ENCODE measurements at regions not wholly inside any gene's neighbourhood (a gene's known extent, or its start where the extent isn't known, plus 50 kb on each side); places are given as distances from the start of the nearest gene placed in this dataset.

DNA sequence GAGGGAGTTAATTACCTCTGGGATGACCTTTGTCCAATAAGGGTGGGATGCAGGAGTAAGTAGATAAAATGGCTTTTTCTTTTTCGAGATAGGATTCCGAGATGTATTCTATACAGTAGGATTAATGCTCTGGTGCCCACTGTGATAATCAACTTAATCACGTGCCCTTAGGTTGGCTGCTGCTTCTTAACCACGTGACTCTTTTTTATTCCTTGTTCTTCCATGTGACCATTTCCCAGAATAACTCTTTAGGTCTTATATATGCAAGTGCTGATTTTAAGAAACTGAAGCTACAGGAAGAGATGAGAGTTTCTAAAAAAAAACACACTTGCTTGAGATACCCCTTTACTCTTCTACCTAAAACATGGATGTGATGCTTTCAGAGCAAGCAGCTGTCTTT, 1628.9 kb downstream of the PCDH7 start:
- Histone ChIP-seq H4K20me1 (ENCODE audit: insufficient read depth, poor library complexity, severe bottlenecking) (no peaks in the 10 kb centered on the region), H2AFZ (no peak overlapping the region), H3K36me3 (replicated peaks; ENCODE audit: insufficient read depth, low read depth) (no peaks in the 10 kb centered on the region), H3K27ac (no peak overlapping the region), H3K9me3 (ENCODE audit: low read depth) (no peaks in the 10 kb centered on the region), H3K4me1 (ENCODE audit: insufficient read depth) (no peaks in the 10 kb centered on the region), H3K4me3 (no peak overlapping the region), H3K9me2 (replicated peaks; ENCODE audit: insufficient read depth) (no peaks in the 10 kb centered on the region), H3K27me3 (no peaks in the 10 kb centered on the region), H3K79me2 (no peaks in the 10 kb centered on the region), H3K4me2 (no peak overlapping the region)
- DNase-seq (ENCODE audit: low spot score), result no peak
- no peak for TF ChIP-seq EZH2 (IDR thresholded peaks at IDR 0.05; ENCODE audit: borderline replicate concordance)
- no peak for TF ChIP-seq CTCF (IDR thresholded peaks at IDR 0.05; ENCODE audit: poor library complexity)
- TF ChIP-seq EZH2phosphoT487 (IDR thresholded peaks at IDR 0.05; ENCODE audit: low read depth, severe bottlenecking, unreplicated experiment), result no peak
- WGBS (ENCODE audit: low lambda C conversion rate, missing lambda C conversion rate), result 90% methylated on average over 4 of the region's 4 CpGs

DNA sequence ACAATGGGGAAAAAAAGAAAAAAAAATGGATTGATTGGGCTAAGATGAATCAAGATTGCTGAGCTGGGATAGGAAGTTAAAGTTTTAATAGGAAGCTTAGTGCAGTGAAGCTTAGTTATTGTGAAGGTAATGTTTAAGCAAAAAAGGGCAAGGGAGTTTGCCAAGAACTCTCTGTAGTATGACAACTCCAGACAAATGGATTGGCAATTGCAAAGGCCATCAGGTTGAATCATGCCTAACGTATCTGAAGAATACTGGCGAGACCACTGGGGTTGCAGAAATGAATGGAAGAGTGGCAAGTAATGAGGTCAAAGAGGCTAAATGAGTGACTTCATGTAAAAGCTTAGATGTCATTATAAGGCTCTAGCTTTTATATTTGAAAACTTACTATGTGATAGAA, 1654.0 kb downstream of the PCDH7 start:
- Histone ChIP-seq H3K36me3 (replicated peaks; ENCODE audit: insufficient read depth, low read depth) (no peaks in the 10 kb centered on the region), H3K27ac (no peak overlapping the region), H3K9me3 (ENCODE audit: low read depth) (no peaks in the 10 kb centered on the region), H3K4me3 (no peak overlapping the region), H4K20me1 (ENCODE audit: insufficient read depth, poor library complexity, severe bottlenecking) (no peaks in the 10 kb centered on the region), H3K27me3 (no peaks in the 10 kb centered on the region), H3K4me1 (ENCODE audit: insufficient read depth) (no peaks in the 10 kb centered on the region), H3K4me2 (no peak overlapping the region), H2AFZ (no peak overlapping the region), H3K79me2 (no peaks in the 10 kb centered on the region), H3K9me2 (replicated peaks; ENCODE audit: insufficient read depth) (no peaks in the 10 kb centered on the region)
- DNase-seq (ENCODE audit: low spot score), result no peak
- TF ChIP-seq EZH2 (IDR thresholded peaks at IDR 0.05; ENCODE audit: borderline replicate concordance), result no peak
- TF ChIP-seq CTCF (IDR thresholded peaks at IDR 0.05; ENCODE audit: poor library complexity), result no peak
- no peak for TF ChIP-seq EZH2phosphoT487 (IDR thresholded peaks at IDR 0.05; ENCODE audit: low read depth, severe bottlenecking, unreplicated experiment)
- 98% methylated on average over 2 of the region's 2 CpGs for WGBS (ENCODE audit: low lambda C conversion rate, missing lambda C conversion rate)

DNA sequence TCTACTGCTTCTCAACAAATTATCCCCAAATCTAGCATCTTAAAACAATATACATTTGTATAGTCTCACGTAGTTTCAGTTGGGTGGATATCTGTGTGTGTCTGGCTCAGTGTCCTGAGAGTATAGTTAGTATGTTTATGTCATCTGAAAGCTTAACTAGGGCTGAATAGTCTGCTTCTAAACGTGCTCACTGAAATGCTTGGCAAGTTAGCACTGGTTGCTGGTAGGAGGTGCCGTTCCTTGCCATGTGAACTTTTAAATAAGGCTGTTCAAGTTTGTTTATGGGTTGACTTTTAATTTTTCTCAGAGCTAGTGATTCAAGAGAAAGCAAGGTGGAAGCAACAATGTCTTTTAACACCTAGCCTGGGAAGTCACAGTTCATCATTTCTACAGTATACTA, 1673.6 kb downstream of the PCDH7 start:
- Histone ChIP-seq H3K9me3 (ENCODE audit: low read depth) (no peaks in the 10 kb centered on the region), H3K79me2 (no peaks in the 10 kb centered on the region), H3K4me1 (ENCODE audit: insufficient read depth) (no peaks in the 10 kb centered on the region), H3K36me3 (replicated peaks; ENCODE audit: insufficient read depth, low read depth) (no peaks in the 10 kb centered on the region), H3K27me3 (no peaks in the 10 kb centered on the region), H3K27ac (no peak overlapping the region), H3K4me3 (no peak overlapping the region), H2AFZ (no peak overlapping the region), H4K20me1 (ENCODE audit: insufficient read depth, poor library complexity, severe bottlenecking) (no peaks in the 10 kb centered on the region), H3K9me2 (replicated peaks; ENCODE audit: insufficient read depth) (no peaks in the 10 kb centered on the region), H3K4me2 (no peak overlapping the region)
- WGBS (ENCODE audit: low lambda C conversion rate, missing lambda C conversion rate), result 58% methylated on average over 3 of the region's 3 CpGs
- DNase-seq (ENCODE audit: low spot score), result no peak
- TF ChIP-seq CTCF (IDR thresholded peaks at IDR 0.05; ENCODE audit: poor library complexity) (no peak), EZH2phosphoT487 (IDR thresholded peaks at IDR 0.05; ENCODE audit: low read depth, severe bottlenecking, unreplicated experiment) (no peak)

DNA sequence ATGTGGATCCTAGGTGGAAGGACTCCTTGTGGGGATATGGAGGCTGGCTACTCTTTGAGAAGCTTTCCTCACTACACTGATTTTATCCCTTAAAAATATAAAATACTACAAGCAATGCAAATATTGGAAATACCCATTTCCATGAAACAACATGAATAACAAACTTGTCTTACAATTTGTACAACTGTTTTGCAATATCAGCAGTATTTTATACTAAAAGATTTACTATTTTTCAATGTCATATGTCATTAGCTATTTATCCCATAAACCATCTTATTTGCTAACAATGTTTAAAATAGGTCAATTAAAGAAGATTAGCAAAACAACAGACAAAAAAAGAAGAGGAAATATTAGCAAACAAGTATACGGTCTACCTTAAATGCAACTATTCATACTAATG, 1674.1 kb downstream of the PCDH7 start:
- no peak overlapping the region for H2AFZ ChIP-seq
- no peaks in the 10 kb centered on the region for H3K27me3 ChIP-seq
- no peak for TF ChIP-seq EZH2 (IDR thresholded peaks at IDR 0.05; ENCODE audit: borderline replicate concordance)
- TF ChIP-seq EZH2phosphoT487 (IDR thresholded peaks at IDR 0.05; ENCODE audit: low read depth, severe bottlenecking, unreplicated experiment), result no peak
- TF ChIP-seq CTCF (IDR thresholded peaks at IDR 0.05; ENCODE audit: poor library complexity), result no peak
- no peaks in the 10 kb centered on the region for H3K4me1 ChIP-seq (ENCODE audit: insufficient read depth)
- no peak overlapping the region for H3K27ac ChIP-seq
- H3K36me3 ChIP-seq (replicated peaks; ENCODE audit: insufficient read depth, low read depth), result no peaks in the 10 kb centered on the region
- H3K4me2 ChIP-seq, result no peak overlapping the region
- H3K9me3 ChIP-seq (ENCODE audit: low read depth), result no peaks in the 10 kb centered on the region
- no peak overlapping the region for H3K4me3 ChIP-seq
- no peaks in the 10 kb centered on the region for H4K20me1 ChIP-seq (ENCODE audit: insufficient read depth, poor library complexity, severe bottlenecking)
- H3K9me2 ChIP-seq (replicated peaks; ENCODE audit: insufficient read depth), result no peaks in the 10 kb centered on the region
- WGBS (ENCODE audit: low lambda C conversion rate, missing lambda C conversion rate), result 93% methylated on average over 1 of the region's 1 CpG
- H3K79me2 ChIP-seq, result no peaks in the 10 kb centered on the region
- no peak for DNase-seq (ENCODE audit: low spot score)
